Lower leg skin (tissue), 4 donors: ENCODE measurements at regions not wholly inside any gene's neighbourhood (a gene's known extent, or its start where the extent isn't known, plus 50 kb on each side); places are given as distances from the start of the nearest gene placed in this dataset.

Experiments used
- DNase-seq, 2 donors: peaks; one replicate each; pipeline ENCODE4 v3.0.0-alpha.2; 2019; ENCODE audit warnings: low spot score in 2 of 2
- H3K4me3 ChIP-seq: fragments of 200-600 bp; sonication (generic); 2 replicates; pipeline ENCODE4 v1.5.1; 2017; ENCODE audit warnings: mild to moderate bottlenecking, low read depth; ENCODE audit not compliant: poor library complexity, severe bottlenecking
- CTCF ChIP-seq, 3 donors: fragments of 450-650 bp; IDR thresholded peaks; one replicate each; pipeline ENCODE4 v1.5.1; 2016; ENCODE audit warnings: antibody characterized with exemption in 3 of 3, mild to moderate bottlenecking in 3 of 3, moderate library complexity in 2 of 3
- POLR2A ChIP-seq, 2 donors: fragments of 450-650 bp; IDR thresholded peaks; one replicate each; pipeline ENCODE4 v1.6.1; 2016 to 2017; ENCODE audit warnings: antibody characterized with exemption in 2 of 2, mild to moderate bottlenecking in 1 of 2, moderate library complexity in 1 of 2
- WGBS, 2 donors: methylation state at CpG; one replicate each; pipeline ENCODE4 v1.1.5; 2018; 5-methylcytosine and 5-hydroxymethylcytosine counted together
- intact Hi-C: fragments of 100-400 bp; cut with DNase I; formaldehyde crosslinking; loops from one replicate; pipeline ENCODE4 v1.15.0; 2023; ENCODE audit warnings: low total_unique reads

- H3K4me3 ChIP-seq, result no peak overlapping the region
- no peak for TF ChIP-seq CTCF (IDR thresholded peaks at IDR 0.05)
- TF ChIP-seq POLR2A (IDR thresholded peaks at IDR 0.05), result no peak
- DNase-seq, result no peak
- 76 to 83% methylated on average over 2 of the region's 2 CpGs for WGBS, 2 donors
- intact Hi-C loops, result no loop called here
These were observed 387.2 kb upstream of the GATB start for GRCh38 chr4:152148057-152148456.

GRCh38 chr4:152146244-152146643 is 385.4 kb upstream of the GATB start:
- intact Hi-C loops, result no loop called here
- no peak for DNase-seq
- WGBS, 2 donors, result 62 to 64% methylated on average over 1 of the region's 1 CpG
- TF ChIP-seq CTCF (IDR thresholded peaks at IDR 0.05), result no peak
- TF ChIP-seq POLR2A (IDR thresholded peaks at IDR 0.05), result no peak
- no peak overlapping the region for H3K4me3 ChIP-seq

GRCh38 chr4:152143806-152144205 is 383.0 kb upstream of the GATB start:
- no peak for DNase-seq
- TF ChIP-seq POLR2A (IDR thresholded peaks at IDR 0.05), result no peak
- no peak for TF ChIP-seq CTCF (IDR thresholded peaks at IDR 0.05)
- intact Hi-C loops, result no loop called here

GRCh38 chr4:152138451-152138850 is 377.6 kb upstream of the GATB start:
- 63 to 91% methylated on average over 3 of the region's 3 CpGs for WGBS, 2 donors
- no peak overlapping the region for H3K4me3 ChIP-seq
- TF ChIP-seq CTCF (IDR thresholded peaks at IDR 0.05) (no peak), POLR2A (IDR thresholded peaks at IDR 0.05) (no peak)
- DNase-seq, result no peak
- intact Hi-C loops, result no loop called here

More at GRCh38 chr4:152143806-152144205, 383.0 kb upstream of the GATB start:
- H3K4me3 ChIP-seq, result no peak overlapping the region

GRCh38 chr4:152132776-152133175 is 372.0 kb upstream of the GATB start:
- DNase-seq, result no peak
- intact Hi-C loops, result no loop called here
- TF ChIP-seq POLR2A (IDR thresholded peaks at IDR 0.05) (no peak), CTCF (IDR thresholded peaks at IDR 0.05) (no peak)
- H3K4me3 ChIP-seq, result no peak overlapping the region

- no peak for DNase-seq
- H3K4me3 ChIP-seq, result no peak overlapping the region
- 81 to 83% methylated on average over 1 of the region's 1 CpG for WGBS, 2 donors
- TF ChIP-seq POLR2A (IDR thresholded peaks at IDR 0.05) (no peak), CTCF (IDR thresholded peaks at IDR 0.05) (no peak)
- intact Hi-C loops, result no loop called here
These were observed 367.5 kb upstream of the GATB start for GRCh38 chr4:152128356-152128755.
